Kidney (tissue), 13 donors: ENCODE measurements at regions not wholly inside any gene's neighbourhood (a gene's known extent, or its start where the extent isn't known, plus 50 kb on each side); places are given as distances from the start of the nearest gene placed in this dataset.

Experiments
- DNase-seq, 5 donors: peaks; one replicate each; pipeline ENCODE4 v3.0.0-alpha.2; 2013 to 2020
- FAIRE-seq: peaks from 2 replicates; lab custom pipeline; 2012; peaks lifted over from hg19 to GRCh38; lab: Jason Lieb, UNC
- H3K27ac ChIP-seq, 2 donors: one replicate each; pipeline ENCODE4 v1.7.0; 2013; ENCODE audit warnings: low read depth in 2 of 2, low read length in 2 of 2, inconsistent platforms in 1 of 2
- H3K27me3 ChIP-seq: one replicate; pipeline ENCODE4 v1.7.1; 2013; ENCODE audit warnings: low read length, inconsistent platforms; ENCODE audit not compliant: control insufficient read depth, insufficient read depth
- H3K36me3 ChIP-seq, 3 donors: one replicate each; pipeline versions ENCODE4 v1.7.0 to v1.7.1; 2013; ENCODE audit warnings: low read length in 3 of 3, control low read depth in 1 of 3, inconsistent platforms in 1 of 3; ENCODE audit not compliant: insufficient read depth in 3 of 3, control insufficient read depth in 2 of 3
- H3K4me1 ChIP-seq, 3 donors: one replicate each; pipeline versions ENCODE4 v1.7.0 to v1.7.1; 2013; ENCODE audit warnings: low read length in 3 of 3, inconsistent platforms in 1 of 3, low read depth in 1 of 3; ENCODE audit not compliant: control insufficient read depth in 2 of 3, insufficient read depth in 2 of 3
- H3K4me3 ChIP-seq, 3 donors: one replicate each; pipeline versions ENCODE4 v1.7.0 to v1.8.1; 2013; ENCODE audit warnings: low read length in 3 of 3, control low read depth in 1 of 3, inconsistent platforms in 1 of 3
- H3K9ac ChIP-seq, 3 donors: one replicate each; pipeline versions ENCODE4 v1.7.0 to v1.7.1; 2013; ENCODE audit warnings: low read length in 3 of 3, control low read depth in 1 of 3, inconsistent platforms in 1 of 3
- H3K9me3 ChIP-seq, 3 donors: one replicate each; pipeline versions ENCODE4 v1.7.0 to v1.7.1; 2013; ENCODE audit warnings: low read length in 3 of 3, control low read depth in 1 of 3, inconsistent platforms in 1 of 3; ENCODE audit not compliant: control insufficient read depth in 2 of 3, insufficient read depth in 1 of 3
- CTCF ChIP-seq: IDR thresholded peaks from 3 replicates; pipeline ENCODE4 v1.5.1; 2012; ENCODE audit warnings: mild to moderate bottlenecking, moderate library complexity, borderline replicate concordance; ENCODE audit not compliant: insufficient read depth; ENCODE audit errors: extremely low read depth
- intact Hi-C: fragments of 100-400 bp; cut with DNase I; formaldehyde crosslinking; loops from one replicate; pipeline ENCODE4 v1.11.1; 2022
- donor health status: control.
- donor health status: control.
- donor health status: control.
- donor health status: control.
- donor health status: control.
- donor health status: DM: yes; HTN: yes; CAD: no.
- donor health status: Normal renal cell carcinoma (clear cell type).

DNA sequence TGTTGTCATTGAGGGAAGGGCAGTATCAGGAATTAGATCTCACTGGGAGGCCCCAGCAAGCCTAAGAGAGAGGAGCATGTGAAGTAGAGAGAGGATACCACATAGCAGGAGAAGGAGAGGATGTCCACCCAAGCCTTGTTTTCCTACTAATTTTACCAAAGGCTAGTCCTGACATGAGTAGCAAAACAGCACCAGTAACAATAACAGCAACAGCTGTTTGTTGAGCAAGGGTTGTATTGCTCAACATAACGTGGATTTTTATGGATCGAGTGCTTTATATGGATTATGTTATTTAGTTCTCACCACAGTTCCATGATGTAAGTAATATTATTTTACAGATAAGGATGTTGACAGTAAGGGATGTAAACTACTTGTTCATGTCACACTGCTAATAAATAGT lies 135.2 kb upstream of the DLX6 start:
- no peaks in the 10 kb centered on the region for H3K4me1 ChIP-seq
- H3K9ac ChIP-seq: no peak overlapping the region
- H3K27me3 ChIP-seq: no peaks in the 10 kb centered on the region
- H3K9me3 ChIP-seq: no peaks in the 10 kb centered on the region
- DNase-seq (no peak), FAIRE-seq (no peak)
- no peak overlapping the region for H3K27ac ChIP-seq
- intact Hi-C loops: no loop called here
- no peak overlapping the region for H3K4me3 ChIP-seq
- no peaks in the 10 kb centered on the region for H3K36me3 ChIP-seq
- no peak for TF ChIP-seq CTCF

- Histone ChIP-seq H3K27ac (no peak overlapping the region), H3K9ac (no peak overlapping the region), H3K4me3 (no peak overlapping the region), H3K36me3 (no peaks in the 10 kb centered on the region), H3K9me3 (no peaks in the 10 kb centered on the region), H3K4me1 (no peaks in the 10 kb centered on the region), H3K27me3 (no peaks in the 10 kb centered on the region)
- no peak for DNase-seq
- intact Hi-C loops: no loop called here
- TF ChIP-seq CTCF: no peak
- no peak for FAIRE-seq
These were observed 134.4 kb upstream of the DLX6 start for GRCh38 chr7:96870934-96871333.

DNA sequence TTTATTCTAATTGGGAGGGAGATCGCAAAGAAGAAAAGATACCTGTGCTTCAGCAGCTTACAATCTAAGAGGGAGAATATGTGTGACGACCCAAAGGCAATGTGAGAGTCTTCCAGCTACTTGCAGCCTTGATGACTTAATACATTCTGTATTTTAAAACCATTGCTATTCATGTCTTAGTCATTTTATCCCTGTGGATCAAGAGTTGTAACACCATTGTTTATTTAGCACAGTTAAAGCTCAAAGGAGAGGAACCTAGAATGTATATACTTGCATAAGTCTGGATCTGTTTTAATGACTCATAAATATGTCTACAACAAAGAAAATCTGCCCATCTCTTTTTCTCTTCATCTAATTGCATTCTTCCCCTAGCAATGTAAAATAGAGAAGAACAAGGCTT lies 117.9 kb upstream of the DLX6 start:
- H3K4me3 ChIP-seq: no peak overlapping the region
- H3K27me3 ChIP-seq: no peaks in the 10 kb centered on the region
- TF ChIP-seq CTCF: no peak
- H3K9me3 ChIP-seq: no peaks in the 10 kb centered on the region
- DNase-seq (no peak), FAIRE-seq (no peak)
- intact Hi-C loops: no loop called here
- H3K4me1 ChIP-seq: no peaks in the 10 kb centered on the region
- H3K36me3 ChIP-seq: no peaks in the 10 kb centered on the region
- no peak overlapping the region for H3K9ac ChIP-seq
- no peak overlapping the region for H3K27ac ChIP-seq

DNA sequence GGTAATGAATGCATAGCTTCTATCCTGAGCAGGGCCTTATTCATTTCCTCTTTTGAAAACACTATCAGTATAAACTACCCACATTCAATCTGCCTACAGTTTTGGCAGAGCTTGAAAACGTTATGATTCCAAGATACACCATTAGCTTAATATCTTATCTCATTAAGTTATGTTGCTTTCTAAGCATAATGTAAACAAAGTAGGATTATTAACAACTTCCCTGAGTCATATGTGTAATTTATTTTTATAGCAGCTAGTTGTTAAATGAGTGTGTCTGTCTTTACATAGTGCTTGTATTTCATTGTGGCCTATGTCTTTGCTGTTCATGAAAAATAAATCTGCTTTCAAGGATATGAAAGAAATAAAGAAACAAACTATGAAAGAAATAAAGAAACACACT lies 106.2 kb upstream of the DLX6 start:
- FAIRE-seq: no peak

More for the DNA sequence above, 106.2 kb upstream of the DLX6 start:
- H3K36me3 ChIP-seq: no peaks in the 10 kb centered on the region
- no peak for DNase-seq
- no peak for TF ChIP-seq CTCF
- H3K27ac ChIP-seq: no peak overlapping the region
- intact Hi-C loops: no loop called here
- H3K4me1 ChIP-seq: no peaks in the 10 kb centered on the region
- no peaks in the 10 kb centered on the region for H3K27me3 ChIP-seq
- no peak overlapping the region for H3K9ac ChIP-seq
- no peak overlapping the region for H3K4me3 ChIP-seq
- H3K9me3 ChIP-seq: no peaks in the 10 kb centered on the region
